HG03060 (cell line): ENCODE measurements at regions not wholly inside any gene's neighbourhood (a gene's known extent, or its start where the extent isn't known, plus 50 kb on each side); places are given as distances from the start of the nearest gene placed in this dataset.

Experiments
- ATAC-seq: cut with Tn5 transposase; IDR thresholded peaks from one replicate; pipeline ENCODE4 v1.9.1; 2021; ENCODE audit warnings: low read depth, moderate number of reproducible peaks; ENCODE audit not compliant: unreplicated experiment

DNA sequence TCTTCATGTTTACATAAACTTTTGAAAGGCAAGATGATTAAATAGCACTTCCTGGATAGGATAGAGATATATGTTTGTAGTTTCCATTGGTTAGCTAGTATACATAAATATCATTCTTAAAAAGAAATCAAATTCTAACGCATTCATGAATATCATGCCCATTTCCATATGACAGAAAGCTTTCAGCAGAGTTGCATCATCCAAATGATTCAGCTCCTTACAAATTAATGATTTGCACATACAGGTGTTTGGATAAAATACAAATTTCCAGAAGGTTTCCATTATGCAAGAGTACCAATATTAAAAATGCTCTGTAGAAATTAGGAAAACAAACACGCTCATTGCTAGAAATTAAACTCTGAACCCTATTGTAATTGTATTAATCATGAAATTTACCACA lies 264.4 kb downstream of the FOXG1 start:
- ATAC-seq: no peak

DNA sequence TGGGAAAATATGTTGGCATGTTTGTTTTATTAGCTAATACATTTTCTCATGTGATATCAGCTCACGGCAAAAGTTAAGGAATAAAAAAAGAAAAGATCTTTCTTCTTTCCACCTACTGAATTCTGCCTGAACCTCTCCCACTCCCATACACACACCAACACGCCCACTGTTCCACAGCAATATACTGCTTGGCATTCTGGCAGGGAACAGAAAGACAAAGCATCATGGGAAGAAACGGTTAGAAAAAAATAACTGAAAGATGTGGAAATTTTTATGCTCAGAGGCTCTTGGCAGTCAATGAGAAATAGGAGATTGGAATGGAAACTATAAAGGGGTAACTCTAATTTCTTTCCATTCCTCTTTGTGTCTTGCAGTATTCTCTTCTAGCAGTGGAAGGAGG lies 268.5 kb downstream of the FOXG1 start:
- ATAC-seq: no peak

GRCh38 chr14:29037411-29037810 lies 270.8 kb downstream of the FOXG1 start:
- no peak for ATAC-seq

DNA sequence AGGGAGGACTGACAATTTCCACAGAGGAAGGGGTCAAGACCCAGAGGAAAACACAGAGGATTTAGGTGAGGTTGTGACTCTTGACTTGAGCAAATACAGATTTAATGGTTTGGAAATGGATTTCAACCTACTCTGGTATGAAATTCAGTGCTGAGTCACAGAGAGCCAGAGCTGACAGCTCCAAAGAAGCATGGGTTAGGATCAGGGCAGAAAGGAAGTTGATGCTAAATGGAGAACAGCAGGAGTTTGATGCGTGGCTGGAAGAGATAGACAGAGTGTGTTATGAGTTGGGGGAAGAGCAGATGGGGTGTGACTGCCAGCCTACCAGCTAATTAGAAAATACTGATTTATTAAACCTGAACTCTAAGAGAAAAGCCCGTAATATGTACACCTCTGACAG lies 272.6 kb downstream of the FOXG1 start:
- ATAC-seq: no peak

- no peak for ATAC-seq
These were observed 276.0 kb downstream of the FOXG1 start for GRCh38 chr14:29042551-29042950.

DNA sequence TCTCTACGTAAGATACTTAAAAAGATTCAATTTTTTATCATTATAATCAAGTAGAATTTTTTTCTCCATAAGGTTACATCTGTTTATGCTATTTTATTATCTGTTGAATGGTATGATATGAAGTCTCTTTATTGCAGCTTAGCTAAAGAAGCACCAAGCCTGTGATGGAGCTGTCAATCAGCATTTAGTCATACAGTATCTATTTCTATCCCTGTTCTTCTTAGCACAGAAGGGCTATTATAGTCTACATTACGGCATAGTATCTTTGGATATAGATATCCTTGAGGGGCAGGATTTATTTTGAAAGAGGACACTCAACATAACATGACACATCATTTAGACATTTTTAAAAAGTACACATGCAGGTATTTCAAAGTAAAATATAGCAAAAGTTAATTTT lies 277.1 kb downstream of the FOXG1 start:
- no peak for ATAC-seq

- ATAC-seq: no peak
These were observed 278.6 kb downstream of the FOXG1 start for GRCh38 chr14:29045237-29045636.

GRCh38 chr14:29054119-29054518 lies 287.5 kb downstream of the FOXG1 start:
- no peak for ATAC-seq

DNA sequence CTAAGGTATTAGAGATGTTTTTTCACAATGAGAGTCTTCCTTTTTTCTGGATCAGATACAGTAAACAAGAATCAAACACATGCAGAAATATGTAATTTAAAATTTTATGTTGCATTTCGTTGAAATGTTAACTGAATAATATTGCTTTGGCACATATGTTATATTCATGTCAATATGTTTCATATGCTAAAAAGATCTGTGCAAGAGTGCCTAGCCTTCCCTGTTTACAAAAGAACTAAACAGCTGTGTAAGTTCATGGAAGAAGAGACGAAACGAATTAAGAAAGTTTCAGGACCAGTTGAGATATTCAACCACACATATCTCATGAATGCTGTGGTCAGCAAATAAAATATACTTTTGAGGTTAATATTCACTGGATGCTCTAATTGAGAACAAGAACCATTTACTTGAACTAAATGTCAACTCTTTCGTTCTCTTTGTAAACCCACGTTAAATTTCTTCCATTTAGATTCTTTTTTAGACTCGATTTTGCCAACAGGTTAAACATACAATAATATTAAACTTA lies 289.5 kb downstream of the FOXG1 start:
- no peak for ATAC-seq

GRCh38 chr14:29061702-29062101 lies 295.1 kb downstream of the FOXG1 start:
- ATAC-seq: no peak

DNA sequence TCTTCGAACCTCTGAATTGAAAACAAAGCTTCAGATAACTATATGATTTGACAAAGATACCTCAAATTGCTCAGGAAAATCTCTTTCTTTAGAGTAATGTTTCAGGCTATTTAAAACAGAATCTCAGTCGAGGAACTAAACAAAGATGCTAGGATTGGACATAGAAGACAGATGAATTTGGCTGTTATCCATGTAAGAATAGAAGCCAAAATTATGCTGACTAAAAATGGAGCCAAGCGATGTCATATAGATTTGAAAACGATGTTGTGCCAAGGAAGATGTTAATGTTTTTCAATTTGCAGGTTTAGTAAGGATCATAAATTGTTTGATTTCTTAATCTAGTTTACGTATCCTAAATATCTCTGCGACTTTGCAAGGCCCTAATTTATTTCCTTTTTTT lies 295.9 kb downstream of the FOXG1 start:
- no peak for ATAC-seq

GRCh38 chr14:29062976-29063375 lies 296.4 kb downstream of the FOXG1 start:
- no peak for ATAC-seq

DNA sequence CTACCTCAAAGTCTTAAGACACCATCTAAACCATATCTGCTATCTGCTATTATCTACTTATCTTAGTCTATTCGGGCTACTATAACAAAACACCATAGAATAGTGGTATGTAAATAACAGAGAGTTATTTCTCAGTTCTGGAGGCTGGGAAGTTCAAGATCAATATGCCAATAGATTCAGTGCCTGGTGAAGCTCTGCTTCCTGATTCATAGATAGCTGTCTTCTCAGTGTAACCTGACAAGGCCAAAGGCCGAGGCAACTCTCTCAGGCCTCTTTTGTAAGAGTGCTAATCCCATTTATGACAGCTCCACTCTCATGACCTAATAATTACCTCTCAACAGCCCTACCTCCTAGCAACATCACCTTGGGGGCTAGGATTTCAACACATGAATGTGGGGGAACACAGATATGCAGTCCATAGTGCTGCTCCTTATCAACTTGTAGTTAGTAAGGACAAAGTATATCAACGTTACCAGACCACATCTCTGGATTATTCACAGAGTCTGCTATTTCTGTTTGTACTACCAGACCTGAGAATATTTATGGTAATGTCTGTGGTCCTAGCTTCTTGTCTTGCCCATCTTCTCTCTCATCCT lies 297.8 kb downstream of the FOXG1 start:
- ATAC-seq: no peak

GRCh38 chr14:29069228-29069627 lies 302.6 kb downstream of the FOXG1 start:
- no peak for ATAC-seq

GRCh38 chr14:29075761-29076160 lies 309.2 kb downstream of the FOXG1 start:
- ATAC-seq: no peak

- ATAC-seq: no peak
These were observed 311.3 kb downstream of the FOXG1 start for GRCh38 chr14:29077916-29078315.

DNA sequence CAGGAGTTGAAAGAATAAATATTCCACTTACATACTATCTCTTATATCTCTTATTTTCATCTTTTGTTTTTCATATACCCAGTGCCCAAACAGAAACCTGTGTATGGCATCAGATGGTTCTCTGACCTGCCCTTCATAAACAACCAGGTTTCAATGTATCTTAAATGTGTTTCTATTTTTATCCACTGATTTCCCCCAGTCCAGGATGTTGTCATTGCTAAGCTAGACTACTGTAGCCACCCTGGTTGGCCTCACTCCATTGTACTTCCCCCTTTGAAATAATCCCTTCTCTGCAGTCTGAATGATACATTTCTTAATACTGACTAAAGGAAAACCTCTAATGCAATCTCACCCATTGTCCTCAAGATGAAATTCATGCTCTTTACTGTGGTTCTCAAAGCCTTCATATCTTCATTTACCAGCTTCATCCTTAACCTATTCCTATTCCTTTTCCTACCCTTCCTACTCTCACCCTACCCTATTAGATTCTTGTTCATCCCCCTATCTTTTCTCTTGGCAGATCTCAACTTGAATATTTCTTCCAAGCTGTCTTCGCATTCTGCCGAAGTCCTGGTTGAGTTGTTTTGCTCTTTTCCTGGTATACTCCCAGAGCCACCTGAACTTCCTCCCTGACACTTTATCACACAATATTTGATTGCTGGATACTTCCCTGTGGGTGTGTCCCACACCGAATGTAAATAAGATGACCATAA lies 312.4 kb downstream of the FOXG1 start:
- no peak for ATAC-seq

GRCh38 chr14:29085546-29085945 lies 319.0 kb downstream of the FOXG1 start:
- ATAC-seq: no peak

DNA sequence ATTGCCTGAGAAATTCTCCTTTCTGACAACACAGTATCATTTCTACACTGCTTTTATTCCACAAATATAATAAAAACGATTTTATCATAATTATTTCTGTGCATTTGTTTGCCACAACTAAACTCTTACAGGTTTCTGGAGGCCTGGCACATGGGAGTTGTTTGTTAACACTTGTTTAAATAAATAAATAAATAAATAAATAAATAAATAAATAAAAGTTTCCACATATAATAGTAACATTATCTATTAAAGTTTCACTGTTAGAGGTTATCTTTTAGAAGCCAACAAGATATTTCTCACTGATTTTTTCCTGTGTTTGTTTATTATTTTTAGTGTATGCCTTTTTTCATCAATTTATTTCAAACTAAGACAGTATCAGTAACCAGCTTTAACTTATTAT lies 323.3 kb downstream of the FOXG1 start:
- no peak for ATAC-seq

GRCh38 chr14:29092121-29092520 lies 325.5 kb downstream of the FOXG1 start:
- no peak for ATAC-seq

- ATAC-seq: no peak
These were observed 330.9 kb downstream of the FOXG1 start for GRCh38 chr14:29097476-29097875.

DNA sequence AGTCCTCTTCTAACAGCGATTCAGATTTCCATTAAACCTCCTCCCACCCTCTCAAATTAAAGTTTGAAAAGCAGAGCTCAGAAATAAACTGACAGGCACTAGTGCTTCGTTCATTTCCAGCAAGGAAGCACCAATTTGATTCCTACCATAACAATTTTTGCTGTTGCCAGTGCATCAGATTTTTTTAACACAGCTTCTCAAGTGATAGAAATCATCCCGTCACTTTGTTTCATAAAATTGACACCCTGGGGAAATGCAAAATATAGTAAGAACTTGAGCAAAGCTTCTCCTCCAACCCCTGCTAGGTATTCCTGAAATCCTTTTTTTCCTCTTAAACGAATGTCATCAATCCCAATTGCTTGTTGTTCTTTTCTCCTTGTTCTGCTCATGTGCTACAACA lies 332.1 kb downstream of the FOXG1 start:
- ATAC-seq: no peak
